ENCODE measurements at regions not wholly inside any gene's neighbourhood (a gene's known extent, or its start where the extent isn't known, plus 50 kb on each side); places are given as distances from the start of the nearest gene placed in this dataset.

DNA sequence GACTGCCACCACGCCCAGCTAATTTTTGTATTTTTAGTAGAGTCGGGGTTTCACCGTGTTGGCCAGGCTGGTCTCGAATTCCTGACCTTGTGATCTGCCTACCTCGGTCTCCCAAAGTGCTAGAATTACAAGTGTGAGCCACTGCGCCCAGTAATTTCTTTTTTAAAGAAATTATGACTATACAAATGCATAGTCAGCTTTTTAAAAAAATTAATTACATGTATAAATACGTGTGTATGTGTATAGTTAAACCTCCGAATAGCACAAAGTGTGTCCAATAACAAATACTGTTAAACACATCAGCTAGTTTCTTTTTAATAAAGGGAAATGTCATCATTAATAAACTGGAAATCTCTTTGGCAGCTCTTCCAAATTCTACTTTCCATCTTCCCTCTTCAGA lies 135.5 kb upstream of the SALL4 start:
- Histone ChIP-seq H3K36me3 (ENCODE audit: insufficient read depth, low read length) (no peaks in the 10 kb centered on the region), H3K9ac (ENCODE audit: low read depth, low read length) (no peak overlapping the region), H3K4me2 (ENCODE audit: insufficient read depth, low read length) (no peak overlapping the region), H3K27me3 (ENCODE audit: insufficient read depth, low read length, poor library complexity) (no peaks in the 10 kb centered on the region), H2AFZ (ENCODE audit: low read depth, low read length) (no peak overlapping the region), H3K4me3 (ENCODE audit: low read depth in 1 of 2, low read length in 2 of 2) (no peak overlapping the region), H3K4me1 (ENCODE audit: insufficient read depth, low read length) (no peaks in the 10 kb centered on the region), H3K9me3 (ENCODE audit: insufficient read depth, low read length, severe bottlenecking) (no peaks in the 10 kb centered on the region), H4K20me1 (ENCODE audit: insufficient read depth, low read length) (no peaks in the 10 kb centered on the region), H3K79me2 (ENCODE audit: insufficient read depth, low read length) (no peaks in the 10 kb centered on the region), H3K27ac (ENCODE audit: low read length) (no peak overlapping the region)
- DNase-seq (no peak), ATAC-seq (ENCODE audit: insufficient read depth, low read depth) (no peak)
- TF ChIP-seq, protein P1, sequence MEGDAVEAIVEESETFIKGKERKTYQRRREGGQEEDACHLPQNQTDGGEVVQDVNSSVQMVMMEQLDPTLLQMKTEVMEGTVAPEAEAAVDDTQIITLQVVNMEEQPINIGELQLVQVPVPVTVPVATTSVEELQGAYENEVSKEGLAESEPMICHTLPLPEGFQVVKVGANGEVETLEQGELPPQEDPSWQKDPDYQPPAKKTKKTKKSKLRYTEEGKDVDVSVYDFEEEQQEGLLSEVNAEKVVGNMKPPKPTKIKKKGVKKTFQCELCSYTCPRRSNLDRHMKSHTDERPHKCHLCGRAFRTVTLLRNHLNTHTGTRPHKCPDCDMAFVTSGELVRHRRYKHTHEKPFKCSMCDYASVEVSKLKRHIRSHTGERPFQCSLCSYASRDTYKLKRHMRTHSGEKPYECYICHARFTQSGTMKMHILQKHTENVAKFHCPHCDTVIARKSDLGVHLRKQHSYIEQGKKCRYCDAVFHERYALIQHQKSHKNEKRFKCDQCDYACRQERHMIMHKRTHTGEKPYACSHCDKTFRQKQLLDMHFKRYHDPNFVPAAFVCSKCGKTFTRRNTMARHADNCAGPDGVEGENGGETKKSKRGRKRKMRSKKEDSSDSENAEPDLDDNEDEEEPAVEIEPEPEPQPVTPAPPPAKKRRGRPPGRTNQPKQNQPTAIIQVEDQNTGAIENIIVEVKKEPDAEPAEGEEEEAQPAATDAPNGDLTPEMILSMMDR (IDR thresholded peaks at IDR 0.05; ENCODE audit: borderline replicate concordance, extremely low read depth, low read length, poor library complexity, severe bottlenecking): no peak
- no peak for TF ChIP-seq EZH2 (IDR thresholded peaks at IDR 0.05; ENCODE audit: borderline replicate concordance, low read depth, low read length, severe bottlenecking)

DNA sequence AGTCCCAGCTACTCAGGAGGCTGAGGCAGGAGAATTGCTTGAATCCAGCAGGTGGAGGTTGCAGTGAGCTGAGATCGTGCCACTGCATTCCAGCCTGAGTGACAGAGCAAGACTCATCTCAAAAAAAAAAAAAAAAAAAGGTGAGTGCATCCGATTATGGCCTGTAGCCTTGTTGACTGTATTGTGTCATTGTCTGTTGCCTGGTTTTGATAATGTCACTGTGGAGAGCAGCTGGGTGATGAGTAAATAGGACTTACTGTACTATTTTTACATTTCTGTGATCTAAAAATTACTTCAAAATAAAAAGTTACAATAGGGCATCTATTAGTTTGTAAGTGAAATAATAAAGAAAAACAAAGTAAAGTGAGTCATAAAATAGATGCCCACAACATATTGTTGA lies 134.1 kb upstream of the SALL4 start:
- no peak overlapping the region for H3K9ac ChIP-seq (ENCODE audit: low read depth, low read length)
- no peaks in the 10 kb centered on the region for H3K79me2 ChIP-seq (ENCODE audit: insufficient read depth, low read length)
- no peaks in the 10 kb centered on the region for H4K20me1 ChIP-seq (ENCODE audit: insufficient read depth, low read length)
- TF ChIP-seq, protein P1 (IDR thresholded peaks at IDR 0.05; ENCODE audit: borderline replicate concordance, extremely low read depth, low read length, poor library complexity, severe bottlenecking): no peak
- no peak for TF ChIP-seq EZH2 (IDR thresholded peaks at IDR 0.05; ENCODE audit: borderline replicate concordance, low read depth, low read length, severe bottlenecking)
- ATAC-seq (ENCODE audit: insufficient read depth, low read depth) (no peak), DNase-seq (no peak)
- no peaks in the 10 kb centered on the region for H3K36me3 ChIP-seq (ENCODE audit: insufficient read depth, low read length)
- H3K27ac ChIP-seq (ENCODE audit: low read length): no peak overlapping the region
- no peaks in the 10 kb centered on the region for H3K9me3 ChIP-seq (ENCODE audit: insufficient read depth, low read length, severe bottlenecking)
- H3K4me3 ChIP-seq (ENCODE audit: low read depth in 1 of 2, low read length in 2 of 2): no peak overlapping the region
- H3K27me3 ChIP-seq (ENCODE audit: insufficient read depth, low read length, poor library complexity): no peaks in the 10 kb centered on the region
- no peaks in the 10 kb centered on the region for H3K4me1 ChIP-seq (ENCODE audit: insufficient read depth, low read length)
- no peak overlapping the region for H2AFZ ChIP-seq (ENCODE audit: low read depth, low read length)
- no peak overlapping the region for H3K4me2 ChIP-seq (ENCODE audit: insufficient read depth, low read length)

DNA sequence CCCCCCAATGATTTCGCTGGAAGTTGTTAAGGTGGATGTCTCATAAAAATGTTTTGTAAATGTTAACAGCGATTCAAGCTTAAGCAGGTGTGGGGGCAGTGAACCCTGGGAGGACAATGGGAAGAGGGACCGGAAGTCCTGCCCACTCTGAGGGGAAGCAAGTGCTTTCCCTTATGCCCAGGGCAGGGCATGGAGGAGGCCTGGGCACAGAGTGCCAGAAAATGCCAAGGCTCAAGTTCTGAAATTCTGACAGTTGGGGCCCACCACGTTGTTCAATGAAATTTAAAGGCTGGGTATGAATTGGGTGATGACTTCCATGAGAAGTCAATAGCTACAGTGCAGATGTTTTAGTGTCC lies 132.7 kb upstream of the SALL4 start:
- no peaks in the 10 kb centered on the region for H3K36me3 ChIP-seq (ENCODE audit: insufficient read depth, low read length)
- H3K4me3 ChIP-seq (ENCODE audit: low read depth in 1 of 2, low read length in 2 of 2): no peak overlapping the region
- H3K4me1 ChIP-seq (ENCODE audit: insufficient read depth, low read length): no peaks in the 10 kb centered on the region
- H3K9me3 ChIP-seq (ENCODE audit: insufficient read depth, low read length, severe bottlenecking): no peaks in the 10 kb centered on the region
- H3K79me2 ChIP-seq (ENCODE audit: insufficient read depth, low read length): no peaks in the 10 kb centered on the region
- no peak overlapping the region for H3K27ac ChIP-seq (ENCODE audit: low read length)
- H3K4me2 ChIP-seq (ENCODE audit: insufficient read depth, low read length): no peak overlapping the region
- ATAC-seq (ENCODE audit: insufficient read depth, low read depth): no peak
- H3K9ac ChIP-seq (ENCODE audit: low read depth, low read length): no peak overlapping the region
- no peaks in the 10 kb centered on the region for H4K20me1 ChIP-seq (ENCODE audit: insufficient read depth, low read length)
- DNase-seq: no peak
- no peaks in the 10 kb centered on the region for H3K27me3 ChIP-seq (ENCODE audit: insufficient read depth, low read length, poor library complexity)
- H2AFZ ChIP-seq (ENCODE audit: low read depth, low read length): no peak overlapping the region
- TF ChIP-seq, protein P1 (IDR thresholded peaks at IDR 0.05; ENCODE audit: borderline replicate concordance, extremely low read depth, low read length, poor library complexity, severe bottlenecking): no peak
- TF ChIP-seq EZH2 (IDR thresholded peaks at IDR 0.05; ENCODE audit: borderline replicate concordance, low read depth, low read length, severe bottlenecking): no peak

All from DND-41 (cell line).